GM23338 (cell line): ENCODE measurements at regions not wholly inside any gene's neighbourhood (a gene's known extent, or its start where the extent isn't known, plus 50 kb on each side); places are given as distances from the start of the nearest gene placed in this dataset.

Experiments used
- ATAC-seq: fragments of 200-7000 bp; cut with Tn5 transposase; 3 replicates; pipeline ENCODE4 v1.9.1; 2020
- DNase-seq: peaks from one replicate; pipeline ENCODE4 v3.0.0-alpha.2; 2015; ENCODE audit warnings: low spot score
- H2AFZ ChIP-seq: fragments of 200-600 bp; sonication (generic); 2 replicates; pipeline ENCODE4 v1.8.0; 2016; ENCODE audit warnings: antibody characterized with exemption, mild to moderate bottlenecking, moderate library complexity
- H3F3A ChIP-seq: fragments of 200-600 bp; sonication (generic); replicated peaks from 2 replicates; pipeline ENCODE4 v1.8.0; 2017; ENCODE audit warnings: antibody characterized with exemption, mixed run types, low read depth
- H3K27ac ChIP-seq: fragments of 200-600 bp; sonication (generic); 2 replicates; pipeline ENCODE4 v1.6.1; 2016; ENCODE audit warnings: low read depth
- H3K27me3 ChIP-seq: fragments of 200-600 bp; sonication (generic); 2 replicates; pipeline ENCODE4 v1.8.0; 2016; ENCODE audit warnings: mild to moderate bottlenecking, mixed run types, moderate library complexity; ENCODE audit not compliant: insufficient read depth
- H3K36me3 ChIP-seq: fragments of 200-600 bp; sonication (generic); 2 replicates; pipeline ENCODE4 v1.8.0; 2016; ENCODE audit warnings: mild to moderate bottlenecking; ENCODE audit not compliant: insufficient read depth
- H3K4me1 ChIP-seq: fragments of 200-600 bp; sonication (generic); 2 replicates; pipeline ENCODE4 v1.8.0; 2016; ENCODE audit warnings: mild to moderate bottlenecking, moderate library complexity; ENCODE audit not compliant: insufficient read depth
- H3K4me2 ChIP-seq: fragments of 200-600 bp; sonication (generic); 2 replicates; pipeline ENCODE4 v1.7.1; 2017; ENCODE audit warnings: mixed run types
- H3K4me3 ChIP-seq: fragments of 200-600 bp; sonication (generic); 2 replicates; pipeline ENCODE4 v1.6.1; 2016; ENCODE audit warnings: mixed run types
- H3K79me2 ChIP-seq: fragments of 200-600 bp; sonication (generic); replicated peaks from 2 replicates; pipeline ENCODE4 v1.8.0; 2017; ENCODE audit warnings: mild to moderate bottlenecking; ENCODE audit not compliant: insufficient read depth
- H3K9me2 ChIP-seq: fragments of 200-600 bp; sonication (generic); 2 replicates; pipeline ENCODE4 v1.8.0; 2017; ENCODE audit not compliant: insufficient read depth
- H4K20me1 ChIP-seq: fragments of 200-600 bp; sonication (generic); replicated peaks from 2 replicates; pipeline ENCODE4 v1.8.0; 2017; ENCODE audit warnings: mild to moderate bottlenecking; ENCODE audit not compliant: insufficient read depth
- H3K27ac Mint-ChIP-seq: 2 replicates; pipeline ENCODE4 v1.8.0; 2020; ENCODE audit warnings: inconsistent platforms, mild to moderate bottlenecking, moderate library complexity, mixed read lengths
- H3K27me3 Mint-ChIP-seq: 3 replicates; pipeline ENCODE4 v1.8.0; 2022; ENCODE audit warnings: low read depth, mild to moderate bottlenecking, moderate library complexity, mixed read lengths, inconsistent platforms; ENCODE audit not compliant: insufficient read depth, poor library complexity
- H3K36me3 Mint-ChIP-seq: 3 replicates; pipeline ENCODE4 v1.8.0; 2021; ENCODE audit warnings: low read depth, mild to moderate bottlenecking, inconsistent platforms, moderate library complexity, mixed read lengths
- H3K4me1 Mint-ChIP-seq: 3 replicates; pipeline ENCODE4 v1.8.0; 2020; ENCODE audit warnings: mild to moderate bottlenecking, inconsistent platforms, mixed read lengths
- H3K4me3 Mint-ChIP-seq: 3 replicates; pipeline ENCODE4 v1.8.0; 2021; ENCODE audit warnings: moderate library complexity, mild to moderate bottlenecking, inconsistent platforms, mixed read lengths
- H3K9me3 Mint-ChIP-seq: 3 replicates; pipeline ENCODE4 v1.8.0; 2020; ENCODE audit warnings: moderate library complexity, mild to moderate bottlenecking, inconsistent platforms, mixed read lengths
- CREB1 ChIP-seq: fragments of 250-450 bp; sonication (Bioruptor Pico); IDR thresholded peaks from 2 replicates; pipeline ENCODE4 v1.5.0; 2020; ENCODE audit warnings: low read depth, mild to moderate bottlenecking, moderate library complexity
- CTCF ChIP-seq, 2 experiments: fragments of 200-600 bp in 1 of 2; sonication (generic) in 1 of 2; conservative IDR thresholded peaks; 2 replicates each; pipeline versions ENCODE4 v1.5.1 to v1.6.1; 2016 to 2017; ENCODE audit warnings: antibody characterized with exemption in 2 of 2, low read depth in 2 of 2, mild to moderate bottlenecking in 2 of 2, moderate library complexity in 1 of 2
- ETS1 ChIP-seq: IDR thresholded peaks from 2 replicates; pipeline ENCODE4 v1.6.1; 2016; ENCODE audit warnings: antibody characterized with exemption
- EZH2 ChIP-seq: fragments of 200-600 bp; sonication (generic); IDR thresholded peaks from one replicate; pipeline ENCODE4 v1.8.0; 2017; ENCODE audit warnings: antibody characterized with exemption, mild to moderate bottlenecking, low read depth; ENCODE audit not compliant: unreplicated experiment
- EZH2phosphoT487 ChIP-seq: fragments of 200-600 bp; sonication (generic); IDR thresholded peaks from one replicate; pipeline ENCODE4 v1.8.1; 2018; ENCODE audit warnings: antibody characterized with exemption; ENCODE audit not compliant: unreplicated experiment
- JUNB ChIP-seq: IDR thresholded peaks from one replicate; pipeline ENCODE4 v1.6.1; 2016; ENCODE audit warnings: antibody characterized with exemption; ENCODE audit not compliant: unreplicated experiment
- NANOG ChIP-seq: IDR thresholded peaks from 2 replicates; pipeline ENCODE4 v1.6.1; 2016; ENCODE audit warnings: antibody characterized with exemption, borderline replicate concordance
- POLR2AphosphoS5 ChIP-seq: IDR thresholded peaks from 2 replicates; pipeline ENCODE4 v1.6.1; 2016; ENCODE audit warnings: antibody characterized with exemption, low read depth
- REST ChIP-seq: IDR thresholded peaks from one replicate; pipeline ENCODE4 v1.6.1; 2018; ENCODE audit warnings: antibody characterized with exemption; ENCODE audit not compliant: unreplicated experiment
- STAT1 ChIP-seq: IDR thresholded peaks from one replicate; pipeline ENCODE4 v1.6.1; 2016; ENCODE audit warnings: antibody characterized with exemption; ENCODE audit not compliant: unreplicated experiment
- ZNF114 ChIP-seq: fragments of 250-450 bp; sonication (Bioruptor Pico); IDR thresholded peaks from 2 replicates; pipeline ENCODE4 v1.5.0; 2020; ENCODE audit warnings: mild to moderate bottlenecking, moderate library complexity
- ZNF331 ChIP-seq: fragments of 250-450 bp; sonication (Bioruptor Pico); IDR thresholded peaks from 2 replicates; pipeline ENCODE4 v1.5.0; 2020; ENCODE audit warnings: low read depth, mild to moderate bottlenecking, moderate library complexity
- ZNF462 ChIP-seq: fragments of 250-450 bp; sonication (Bioruptor Pico); IDR thresholded peaks from 2 replicates; pipeline ENCODE4 v1.5.0; 2020; ENCODE audit warnings: mild to moderate bottlenecking, moderate library complexity

GRCh38 chr5:174482607-174483024, 241.8 kb upstream of the MSX2 start:
- Histone ChIP-seq H3F3A (no peaks in the 10 kb centered on the region), H3K27me3 (no peaks in the 10 kb centered on the region), H3K36me3 (no peaks in the 10 kb centered on the region), H3K27ac (no peak overlapping the region), H4K20me1 (no peaks in the 10 kb centered on the region), H3K9me2 (peaks cover 9% of the 10 kb centered on the region; the same call in 1 of the 2 replicates), H3K4me1 (no peaks in the 10 kb centered on the region), H2AFZ (no peak overlapping the region), H3K79me2 (no peaks in the 10 kb centered on the region), H3K4me3 (no peak overlapping the region), H3K4me2 (no peak overlapping the region)
- peaks cover 4% of the 10 kb centered on the region; the same call in 1 of the 3 replicates for H3K36me3 Mint-ChIP-seq
- peaks cover 2% of the 10 kb centered on the region for H3K27me3 Mint-ChIP-seq
- H3K27ac Mint-ChIP-seq = no peak overlapping the region
- H3K4me3 Mint-ChIP-seq = no peak overlapping the region
- no peaks in the 10 kb centered on the region for H3K4me1 Mint-ChIP-seq
- ATAC-seq (no peak), DNase-seq (no peak)
- peaks cover 22% of the 10 kb centered on the region for H3K9me3 Mint-ChIP-seq
- TF ChIP-seq EZH2phosphoT487 (no peak), JUNB (no peak), ETS1 (no peak), STAT1 (no peak), POLR2AphosphoS5 (no peak), ZNF114 (no peak), ZNF462 (no peak), REST (no peak), EZH2 (no peak), ZNF331 (CRISPR knock-in tag) (no peak), CTCF (conservative IDR thresholded peaks at IDR 0.05; ENCODE audit: low read depth in 2 of 2) (no peak), NANOG (no peak), CREB1 (CRISPR knock-in tag) (no peak)
